Head of caudate nucleus (tissue), 42 donors: ENCODE measurements at regions not wholly inside any gene's neighbourhood (a gene's known extent, or its start where the extent isn't known, plus 50 kb on each side); places are given as distances from the start of the nearest gene placed in this dataset.

Experiments
- DNase-seq, 42 donors: peaks; one replicate each; pipeline versions ENCODE4 v3.0.0 to v3.0.0-alpha.2; 2020 to 2021; ENCODE audit warnings: mixed read lengths in 7 of 42
- intact Hi-C: fragments of 100-400 bp; cut with DNase I; formaldehyde crosslinking; loops from one replicate; pipeline ENCODE4 v1.15.0; 2022

- intact Hi-C loops: no loop called here
- DNase-seq: peak in 1 of 42 donors; percentile 7
Observed at GRCh38 chr1:115430441-115431158, 92.6 kb upstream of the NGF start.

GRCh38 chr1:115429884-115430283, 91.8 kb upstream of the NGF start:
- intact Hi-C loops: no loop called here
- DNase-seq: no peak

GRCh38 chr1:115429241-115429640, 91.2 kb upstream of the NGF start:
- intact Hi-C loops: no loop called here
- DNase-seq: no peak

DNA sequence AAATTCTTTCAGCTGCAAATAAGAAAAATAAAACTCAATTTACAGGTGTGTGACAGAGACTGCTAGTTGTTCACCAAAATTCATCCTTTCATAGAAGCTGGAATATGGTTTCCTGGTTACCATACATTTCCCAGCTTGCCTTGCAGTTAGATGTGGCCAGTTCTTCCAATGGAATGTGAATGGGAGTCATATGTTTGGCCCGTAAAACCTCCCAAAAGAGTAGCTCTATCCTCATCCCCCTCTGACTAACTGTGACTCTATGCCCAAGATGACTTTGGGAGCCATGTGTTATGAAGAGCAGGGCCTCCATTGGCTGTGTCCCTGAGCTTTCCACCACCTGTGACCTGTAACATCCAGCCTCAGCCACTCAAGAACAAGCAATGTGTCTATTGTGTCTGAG, 90.6 kb upstream of the NGF start:
- intact Hi-C loops: no loop called here
- no peak for DNase-seq

DNA sequence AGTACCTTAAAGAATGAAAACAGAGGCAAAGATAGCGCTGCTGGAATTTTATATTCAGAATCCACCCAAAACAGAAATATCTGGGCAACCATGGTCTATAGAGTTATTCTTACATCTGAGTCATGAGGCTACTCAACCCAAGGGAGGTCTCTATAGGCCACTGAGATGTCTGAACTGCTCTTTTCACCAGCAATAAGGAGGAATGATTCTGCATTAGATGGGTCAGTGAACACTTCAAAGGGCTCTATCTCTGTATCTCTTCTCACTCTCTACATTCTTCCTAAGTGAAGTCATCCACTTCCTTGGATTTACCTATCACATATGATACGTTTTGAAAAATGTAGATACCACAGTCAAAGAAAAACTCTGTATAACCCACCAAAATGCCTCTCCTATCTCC, 90.2 kb upstream of the NGF start:
- DNase-seq: no peak
- intact Hi-C loops: no loop called here

GRCh38 chr1:115426956-115427355, 88.9 kb upstream of the NGF start:
- DNase-seq: no peak
- intact Hi-C loops: no loop called here

DNA sequence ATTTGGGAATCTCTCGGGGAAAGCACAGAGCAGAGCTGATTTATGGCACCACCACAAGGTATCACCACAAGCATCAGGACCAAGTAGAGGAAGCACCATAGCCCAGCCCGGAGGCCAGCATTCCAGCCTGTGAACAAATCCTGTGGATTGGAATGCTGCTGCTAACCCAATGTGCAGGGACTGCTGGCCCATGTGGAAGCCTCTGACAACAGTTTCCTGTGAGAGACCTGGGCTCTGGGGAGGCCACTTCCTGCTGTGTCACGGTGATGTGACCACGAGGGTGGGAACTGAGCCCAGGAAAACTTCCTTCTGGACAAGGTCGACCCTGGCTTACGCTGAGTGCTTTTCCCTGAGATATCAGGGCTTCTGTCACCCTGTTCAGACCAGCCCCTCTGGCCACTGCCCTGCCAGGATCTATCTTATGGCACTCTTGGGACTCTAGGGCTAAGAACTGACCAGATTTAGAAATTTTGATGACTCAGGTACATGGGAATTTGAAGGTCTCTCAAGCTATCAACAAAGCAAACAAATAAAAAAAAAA, 88.3 kb upstream of the NGF start:
- DNase-seq: no peak
- intact Hi-C loops: no loop called here

- DNase-seq: no peak
- intact Hi-C loops: no loop called here
Observed at GRCh38 chr1:115425442-115425841, 87.4 kb upstream of the NGF start.

DNA sequence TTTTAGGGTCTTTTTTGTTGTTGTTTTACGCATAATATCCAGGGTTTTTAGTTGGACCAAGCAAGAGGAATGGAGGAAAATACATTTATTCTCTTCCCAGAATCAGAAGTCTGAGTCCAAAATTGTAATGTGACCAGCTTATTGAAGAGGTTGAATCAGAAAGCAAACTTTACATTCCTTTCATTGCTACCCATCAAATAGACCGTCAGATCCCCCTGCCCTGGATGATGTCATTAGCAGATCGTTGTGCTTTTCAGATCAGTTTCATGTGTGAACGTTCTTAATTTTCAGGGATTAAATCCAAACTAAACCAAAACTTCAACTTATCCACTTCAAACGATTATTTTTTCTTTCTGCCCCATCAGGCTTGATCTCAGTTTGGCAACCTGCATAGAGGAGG, 85.7 kb upstream of the NGF start:
- no peak for DNase-seq
- intact Hi-C loops: no loop called here

DNA sequence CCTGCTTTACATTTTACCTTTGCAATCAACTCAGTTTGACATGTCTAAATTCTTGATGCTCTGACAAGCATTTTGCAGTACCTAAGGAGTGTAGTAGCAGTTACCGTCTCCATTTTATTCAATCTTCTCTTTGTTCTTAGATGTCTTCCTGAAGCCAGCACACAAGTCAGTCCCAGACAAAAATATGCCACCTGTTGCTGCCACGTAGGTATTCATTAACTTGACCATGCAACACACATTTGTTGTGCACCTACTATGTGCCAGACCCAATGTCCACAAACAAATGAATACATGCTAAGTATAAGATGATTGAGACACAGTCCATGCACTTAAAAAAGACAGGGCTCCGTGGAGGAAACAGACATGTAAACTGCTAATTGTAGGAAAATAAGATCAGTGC, 81.5 kb upstream of the NGF start:
- no peak for DNase-seq
- intact Hi-C loops: no loop called here

- intact Hi-C loops: no loop called here
- no peak for DNase-seq
Observed at GRCh38 chr1:115413621-115414020, 75.6 kb upstream of the NGF start.

GRCh38 chr1:115413208-115413607, 75.2 kb upstream of the NGF start:
- intact Hi-C loops: no loop called here
- DNase-seq: no peak

DNA sequence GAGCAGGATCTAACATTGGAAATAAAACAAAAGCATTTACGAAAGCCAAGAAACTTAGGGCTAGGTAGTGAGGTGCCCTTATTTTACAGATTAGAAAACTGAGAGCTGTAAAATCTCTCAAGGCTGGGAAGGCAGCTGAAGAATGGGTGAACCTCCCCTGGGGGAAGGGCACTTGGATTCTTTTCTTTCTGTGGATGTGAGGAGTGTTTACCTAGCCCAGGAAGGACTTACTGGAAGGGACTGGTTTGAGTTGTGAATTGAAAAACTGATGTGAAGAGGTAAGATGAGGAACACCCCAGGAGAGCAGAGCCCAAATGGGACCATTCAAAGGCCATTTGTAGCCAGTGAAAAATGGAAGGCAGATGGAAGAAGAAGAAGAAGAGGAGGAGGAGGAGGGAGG, 74.7 kb upstream of the NGF start:
- intact Hi-C loops: no loop called here
- no peak for DNase-seq

DNA sequence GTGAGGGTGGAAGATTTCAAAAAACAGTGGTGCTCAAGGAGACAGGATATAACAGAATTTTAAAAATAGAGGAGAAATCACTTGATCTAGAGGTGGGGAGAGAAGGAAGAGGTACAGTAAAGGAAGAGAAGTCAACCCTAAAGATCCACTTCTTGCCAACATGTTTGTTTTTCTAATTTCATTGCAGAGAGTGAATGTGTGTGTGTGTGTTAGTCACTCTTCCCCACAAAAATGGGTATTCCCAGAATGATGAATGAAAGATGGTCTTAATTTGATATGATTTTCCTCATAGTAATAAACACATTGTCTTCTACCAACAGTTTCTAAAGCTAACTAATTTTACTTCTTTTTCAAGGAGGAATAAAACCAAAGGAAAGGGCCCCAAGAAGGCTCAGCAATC, 74.2 kb upstream of the NGF start:
- intact Hi-C loops: no loop called here
- no peak for DNase-seq

DNA sequence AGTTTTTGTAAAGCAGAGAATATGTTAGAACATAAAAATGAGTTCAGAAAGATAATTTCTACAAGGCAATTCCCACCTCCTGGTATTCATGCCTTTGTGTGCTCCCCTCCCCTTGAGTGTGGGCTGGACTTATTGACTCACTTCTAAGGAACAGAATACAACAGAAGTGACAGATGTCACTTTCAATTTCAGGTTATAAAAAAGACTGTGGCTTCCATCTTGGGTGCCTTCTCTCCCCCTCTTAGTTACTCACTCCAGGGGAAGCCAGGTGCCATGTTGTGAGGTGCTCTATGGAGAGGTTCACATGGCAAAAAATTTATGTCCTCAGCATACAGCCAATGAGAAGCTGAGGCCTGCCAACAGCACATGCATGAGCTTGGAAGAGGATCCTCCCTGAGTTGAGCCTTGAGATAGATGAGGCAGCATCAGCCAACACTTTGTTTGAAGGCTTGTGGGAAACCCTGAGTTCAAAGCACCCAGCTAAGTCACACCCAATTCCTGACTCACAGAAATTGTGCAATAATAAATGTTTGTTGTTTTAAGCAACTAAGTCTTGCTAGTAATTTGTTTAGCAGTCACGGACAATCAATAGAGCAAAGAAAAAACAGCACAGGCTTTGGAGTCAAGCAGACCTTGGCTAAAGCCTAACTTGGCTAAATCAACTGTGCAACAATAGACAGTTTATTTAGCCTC, 73.5 kb upstream of the NGF start:
- DNase-seq: no peak
- intact Hi-C loops: no loop called here

GRCh38 chr1:115409094-115410015, 71.3 kb upstream of the NGF start:
- no peak for DNase-seq
- intact Hi-C loops: no loop called here

- no peak for DNase-seq
- intact Hi-C loops: no loop called here
Observed at GRCh38 chr1:115408533-115408932, 70.5 kb upstream of the NGF start.

DNA sequence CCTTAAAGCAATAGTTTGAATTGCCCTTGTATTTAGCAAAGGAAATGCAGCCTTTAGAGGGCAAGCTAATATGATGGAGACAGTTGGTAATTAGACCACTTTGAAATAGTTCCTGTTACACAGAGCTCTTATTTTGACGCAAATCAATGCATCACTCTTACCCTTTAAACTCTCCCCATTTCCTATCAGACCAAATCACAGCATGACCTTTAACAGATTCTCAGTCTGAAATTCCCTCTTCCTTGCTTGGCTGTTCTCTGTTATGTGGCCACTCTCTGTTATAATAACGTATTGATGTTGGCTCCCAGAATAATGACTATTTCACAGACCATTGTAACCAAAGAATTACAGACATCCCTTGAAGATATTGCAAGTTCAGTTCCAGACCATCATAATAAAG, 66.9 kb upstream of the NGF start:
- intact Hi-C loops: no loop called here
- DNase-seq: no peak

DNA sequence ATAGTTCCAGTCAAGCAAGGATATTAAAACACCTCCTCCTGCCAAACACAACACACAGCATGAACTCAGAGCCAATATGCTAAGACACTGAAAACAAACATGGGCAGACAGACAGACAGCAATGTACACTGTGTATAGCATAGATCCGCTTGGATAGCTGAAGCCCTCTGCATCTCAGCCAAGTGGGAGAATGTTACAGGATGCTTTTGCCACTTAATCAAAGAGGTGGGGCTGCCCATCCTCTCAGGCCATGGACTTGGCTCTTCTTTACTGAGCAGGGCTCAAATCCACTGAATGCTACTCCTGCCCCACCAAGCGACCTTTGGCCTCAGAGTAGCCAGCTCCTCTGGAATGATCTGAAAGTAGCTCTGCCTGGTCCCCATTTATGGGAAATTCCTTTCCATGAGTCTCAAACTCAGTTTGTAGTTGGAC, 64.7 kb upstream of the NGF start:
- DNase-seq: no peak
- intact Hi-C loops: no loop called here

GRCh38 chr1:115401676-115402075, 63.6 kb upstream of the NGF start:
- intact Hi-C loops: no loop called here
- no peak for DNase-seq
